ENCODE measurements at regions not wholly inside any gene's neighbourhood (a gene's known extent, or its start where the extent isn't known, plus 50 kb on each side); places are given as distances from the start of the nearest gene placed in this dataset.

DNA sequence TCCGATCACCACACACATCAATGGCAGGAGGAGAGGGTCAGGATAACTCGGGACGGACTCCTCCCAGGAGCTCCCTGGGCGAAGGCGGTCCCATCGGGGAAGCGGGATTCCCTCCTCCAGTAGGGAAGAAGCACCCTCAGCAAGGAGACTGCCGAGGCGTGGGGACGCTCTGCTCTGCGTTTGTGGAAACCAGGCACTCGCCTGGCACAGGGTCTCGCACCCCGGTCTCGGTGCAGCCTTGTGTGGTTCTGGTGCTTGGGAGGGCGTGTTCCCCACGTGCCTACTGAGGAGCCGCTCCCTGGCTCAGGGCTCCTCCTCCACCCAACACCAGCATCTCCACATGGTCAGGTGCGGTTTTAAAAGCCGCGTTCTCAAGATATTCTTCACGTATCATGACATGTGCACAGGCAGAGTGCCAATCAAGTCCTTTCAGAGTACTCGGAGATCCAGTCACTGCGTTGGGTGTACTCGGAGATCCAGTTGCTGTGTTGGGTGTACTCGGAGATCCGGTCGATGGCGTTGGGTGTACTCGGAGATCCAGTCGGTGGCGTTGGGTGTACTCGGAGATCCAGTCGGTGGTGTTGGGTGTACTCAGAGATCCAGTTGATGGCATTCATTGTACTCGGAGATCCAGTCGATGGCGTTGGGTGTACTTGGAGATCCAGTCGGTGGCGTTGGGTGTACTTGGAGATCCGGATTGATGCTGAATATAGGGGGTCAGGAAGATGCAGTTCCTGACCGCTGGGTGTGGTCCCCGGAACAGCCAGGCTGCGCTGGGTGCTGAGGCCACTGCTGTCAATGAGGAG, 117.5 kb downstream of the RTP5 start:
- H3K27ac ChIP-seq (ENCODE audit: low read depth, low read length) = no peak overlapping the region
- H3K9ac ChIP-seq (ENCODE audit: low read length) = no peak overlapping the region
- no peaks in the 10 kb centered on the region for H3K27me3 ChIP-seq (ENCODE audit: control insufficient read depth in 1 of 2, insufficient read depth in 2 of 2, low read length in 2 of 2)
- no peaks in the 10 kb centered on the region for H3K36me3 ChIP-seq (ENCODE audit: insufficient read depth, low read length)
- no peaks in the 10 kb centered on the region for H3K4me1 ChIP-seq (ENCODE audit: insufficient read depth, low read length)
- H3K9me3 ChIP-seq (ENCODE audit: low read length) = no peaks in the 10 kb centered on the region
- H3K4me3 ChIP-seq (ENCODE audit: low read depth in 1 of 2, low read length in 2 of 2) = no peak overlapping the region

- H3K4me1 ChIP-seq (ENCODE audit: insufficient read depth, low read length) = no peaks in the 10 kb centered on the region
- no peak overlapping the region for H3K4me3 ChIP-seq (ENCODE audit: low read depth in 1 of 2, low read length in 2 of 2)
- no peaks in the 10 kb centered on the region for H3K27me3 ChIP-seq (ENCODE audit: control insufficient read depth in 1 of 2, insufficient read depth in 2 of 2, low read length in 2 of 2)
- H3K36me3 ChIP-seq (ENCODE audit: insufficient read depth, low read length) = no peaks in the 10 kb centered on the region
- no peak overlapping the region for H3K27ac ChIP-seq (ENCODE audit: low read depth, low read length)
- H3K9me3 ChIP-seq (ENCODE audit: low read length) = no peaks in the 10 kb centered on the region
- H3K9ac ChIP-seq (ENCODE audit: low read length) = no peak overlapping the region
Measured at GRCh38 chr2:241987726-241988125, 118.2 kb downstream of the RTP5 start.

DNA sequence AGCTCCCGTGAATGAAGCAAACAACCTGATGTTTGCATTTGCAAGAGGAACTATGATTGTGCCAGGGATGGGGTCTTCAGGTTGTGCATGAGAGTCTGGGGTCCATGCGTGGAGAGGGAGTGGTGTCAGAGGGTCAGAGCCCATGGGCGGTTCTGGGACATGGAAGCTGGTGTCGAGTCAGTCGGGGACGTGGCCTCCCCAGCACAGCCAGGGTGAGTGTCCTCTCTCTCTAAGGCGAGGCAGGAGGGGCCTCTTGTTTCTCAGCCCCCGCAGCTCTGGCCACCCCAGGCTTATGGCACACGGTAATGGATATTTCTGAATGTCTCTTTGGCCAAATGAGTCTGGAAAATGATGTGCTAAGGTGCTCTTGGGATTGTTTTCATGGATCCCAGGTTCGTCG, 118.6 kb downstream of the RTP5 start:
- no peak overlapping the region for H3K27ac ChIP-seq (ENCODE audit: low read depth, low read length)

GRCh38 chr2:241989074-241989473, 119.5 kb downstream of the RTP5 start:
- Histone ChIP-seq H3K4me1 (ENCODE audit: insufficient read depth, low read length) (no peaks in the 10 kb centered on the region), H3K27ac (ENCODE audit: low read depth, low read length) (no peak overlapping the region), H3K36me3 (ENCODE audit: insufficient read depth, low read length) (no peaks in the 10 kb centered on the region), H3K9me3 (ENCODE audit: low read length) (no peaks in the 10 kb centered on the region), H3K4me3 (ENCODE audit: low read depth in 1 of 2, low read length in 2 of 2) (no peak overlapping the region), H3K9ac (ENCODE audit: low read length) (no peak overlapping the region), H3K27me3 (ENCODE audit: control insufficient read depth in 1 of 2, insufficient read depth in 2 of 2, low read length in 2 of 2) (no peaks in the 10 kb centered on the region)

More for the DNA sequence above, 118.6 kb downstream of the RTP5 start:
- no peaks in the 10 kb centered on the region for H3K27me3 ChIP-seq (ENCODE audit: control insufficient read depth in 1 of 2, insufficient read depth in 2 of 2, low read length in 2 of 2)
- H3K36me3 ChIP-seq (ENCODE audit: insufficient read depth, low read length) = no peaks in the 10 kb centered on the region
- H3K9ac ChIP-seq (ENCODE audit: low read length) = no peak overlapping the region
- no peak overlapping the region for H3K4me3 ChIP-seq (ENCODE audit: low read depth in 1 of 2, low read length in 2 of 2)
- no peaks in the 10 kb centered on the region for H3K9me3 ChIP-seq (ENCODE audit: low read length)
- no peaks in the 10 kb centered on the region for H3K4me1 ChIP-seq (ENCODE audit: insufficient read depth, low read length)

- Histone ChIP-seq H3K27ac (ENCODE audit: low read depth, low read length) (no peak overlapping the region), H3K4me1 (ENCODE audit: insufficient read depth, low read length) (no peaks in the 10 kb centered on the region), H3K9me3 (ENCODE audit: low read length) (no peaks in the 10 kb centered on the region)
Measured at GRCh38 chr2:241990466-241990865, 120.9 kb downstream of the RTP5 start.

GRCh38 chr2:241991299-241991698, 121.8 kb downstream of the RTP5 start:
- Histone ChIP-seq H3K4me3 (ENCODE audit: low read depth in 1 of 2, low read length in 2 of 2) (no peak overlapping the region), H3K27ac (ENCODE audit: low read depth, low read length) (no peak overlapping the region), H3K36me3 (ENCODE audit: insufficient read depth, low read length) (no peaks in the 10 kb centered on the region), H3K9me3 (ENCODE audit: low read length) (no peaks in the 10 kb centered on the region), H3K4me1 (ENCODE audit: insufficient read depth, low read length) (no peaks in the 10 kb centered on the region), H3K9ac (ENCODE audit: low read length) (no peak overlapping the region), H3K27me3 (ENCODE audit: control insufficient read depth in 1 of 2, insufficient read depth in 2 of 2, low read length in 2 of 2) (no peaks in the 10 kb centered on the region)

More at GRCh38 chr2:241990466-241990865, 120.9 kb downstream of the RTP5 start:
- H3K27me3 ChIP-seq (ENCODE audit: control insufficient read depth in 1 of 2, insufficient read depth in 2 of 2, low read length in 2 of 2) = no peaks in the 10 kb centered on the region
- H3K36me3 ChIP-seq (ENCODE audit: insufficient read depth, low read length) = no peaks in the 10 kb centered on the region
- H3K9ac ChIP-seq (ENCODE audit: low read length) = no peak overlapping the region
- H3K4me3 ChIP-seq (ENCODE audit: low read depth in 1 of 2, low read length in 2 of 2) = no peak overlapping the region

GRCh38 chr2:241992753-241993152, 123.2 kb downstream of the RTP5 start:
- Histone ChIP-seq H3K36me3 (ENCODE audit: insufficient read depth, low read length) (no peaks in the 10 kb centered on the region), H3K4me3 (ENCODE audit: low read depth in 1 of 2, low read length in 2 of 2) (no peak overlapping the region), H3K9me3 (ENCODE audit: low read length) (no peaks in the 10 kb centered on the region), H3K27me3 (ENCODE audit: control insufficient read depth in 1 of 2, insufficient read depth in 2 of 2, low read length in 2 of 2) (no peaks in the 10 kb centered on the region), H3K27ac (ENCODE audit: low read depth, low read length) (no peak overlapping the region), H3K4me1 (ENCODE audit: insufficient read depth, low read length) (no peaks in the 10 kb centered on the region), H3K9ac (ENCODE audit: low read length) (no peak overlapping the region)

GRCh38 chr2:241993386-241994005, 124.0 kb downstream of the RTP5 start:
- Histone ChIP-seq H3K27me3 (ENCODE audit: control insufficient read depth in 1 of 2, insufficient read depth in 2 of 2, low read length in 2 of 2) (no peaks in the 10 kb centered on the region), H3K9me3 (ENCODE audit: low read length) (no peaks in the 10 kb centered on the region), H3K36me3 (ENCODE audit: insufficient read depth, low read length) (no peaks in the 10 kb centered on the region), H3K4me3 (ENCODE audit: low read depth in 1 of 2, low read length in 2 of 2) (no peak overlapping the region), H3K9ac (ENCODE audit: low read length) (no peak overlapping the region), H3K4me1 (ENCODE audit: insufficient read depth, low read length) (no peaks in the 10 kb centered on the region), H3K27ac (ENCODE audit: low read depth, low read length) (no peak overlapping the region)

DNA sequence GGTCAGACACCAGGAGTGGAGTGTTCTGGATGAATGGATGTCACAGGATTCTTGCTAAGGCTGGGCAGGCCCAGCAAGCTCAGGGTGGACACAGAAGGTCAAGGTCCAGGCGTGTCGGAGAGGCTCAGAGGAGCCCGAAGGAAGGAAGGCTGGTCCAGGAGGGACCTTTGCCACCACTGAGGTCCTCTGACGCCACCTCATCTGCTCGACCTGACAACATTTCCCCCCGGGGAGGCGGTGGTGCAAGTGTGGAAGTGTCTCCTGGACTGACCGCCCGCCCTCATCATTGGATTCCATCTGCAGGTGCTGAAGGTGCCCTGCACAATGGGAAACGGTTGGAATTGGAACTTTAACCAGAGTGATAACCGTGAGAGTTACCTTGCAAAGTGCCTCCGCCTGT, 124.6 kb downstream of the RTP5 start:
- H3K27ac ChIP-seq (ENCODE audit: low read depth, low read length) = no peak overlapping the region
- no peaks in the 10 kb centered on the region for H3K9me3 ChIP-seq (ENCODE audit: low read length)
- no peak overlapping the region for H3K9ac ChIP-seq (ENCODE audit: low read length)
- no peaks in the 10 kb centered on the region for H3K4me1 ChIP-seq (ENCODE audit: insufficient read depth, low read length)
- H3K36me3 ChIP-seq (ENCODE audit: insufficient read depth, low read length) = no peaks in the 10 kb centered on the region
- H3K4me3 ChIP-seq (ENCODE audit: low read depth in 1 of 2, low read length in 2 of 2) = no peak overlapping the region
- H3K27me3 ChIP-seq (ENCODE audit: control insufficient read depth in 1 of 2, insufficient read depth in 2 of 2, low read length in 2 of 2) = no peaks in the 10 kb centered on the region

GRCh38 chr2:241994556-241995213, 125.2 kb downstream of the RTP5 start:
- no peak overlapping the region for H3K27ac ChIP-seq (ENCODE audit: low read depth, low read length)
- no peaks in the 10 kb centered on the region for H3K27me3 ChIP-seq (ENCODE audit: control insufficient read depth in 1 of 2, insufficient read depth in 2 of 2, low read length in 2 of 2)
- no peak overlapping the region for H3K9ac ChIP-seq (ENCODE audit: low read length)
- no peak overlapping the region for H3K4me3 ChIP-seq (ENCODE audit: low read depth in 1 of 2, low read length in 2 of 2)
- H3K9me3 ChIP-seq (ENCODE audit: low read length) = no peaks in the 10 kb centered on the region
- H3K4me1 ChIP-seq (ENCODE audit: insufficient read depth, low read length) = no peaks in the 10 kb centered on the region
- H3K36me3 ChIP-seq (ENCODE audit: insufficient read depth, low read length) = no peaks in the 10 kb centered on the region

DNA sequence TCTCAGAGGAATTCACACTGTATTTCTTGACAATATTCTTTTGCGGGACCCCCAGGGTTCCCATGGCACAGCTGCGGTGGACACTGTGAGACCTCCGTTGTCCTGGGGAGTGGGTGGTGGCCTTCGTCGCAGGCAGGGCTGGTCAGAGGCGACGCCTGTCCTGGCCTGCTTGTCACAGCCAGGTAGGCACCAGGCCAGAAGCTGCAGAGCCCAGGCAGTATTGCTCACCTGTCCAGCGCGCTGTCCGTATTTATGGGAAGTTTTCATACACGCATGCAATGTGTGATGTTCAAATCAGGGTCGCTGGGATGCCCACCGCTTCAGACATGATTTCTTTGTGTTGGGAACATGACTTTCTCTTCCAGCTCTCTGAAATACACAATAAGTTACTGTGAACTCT, 126.6 kb downstream of the RTP5 start:
- H3K9me3 ChIP-seq (ENCODE audit: low read length) = no peaks in the 10 kb centered on the region
- no peak overlapping the region for H3K27ac ChIP-seq (ENCODE audit: low read depth, low read length)
- no peaks in the 10 kb centered on the region for H3K27me3 ChIP-seq (ENCODE audit: control insufficient read depth in 1 of 2, insufficient read depth in 2 of 2, low read length in 2 of 2)
- no peaks in the 10 kb centered on the region for H3K4me1 ChIP-seq (ENCODE audit: insufficient read depth, low read length)
- H3K9ac ChIP-seq (ENCODE audit: low read length) = no peak overlapping the region
- H3K4me3 ChIP-seq (ENCODE audit: low read depth in 1 of 2, low read length in 2 of 2) = no peak overlapping the region
- no peaks in the 10 kb centered on the region for H3K36me3 ChIP-seq (ENCODE audit: insufficient read depth, low read length)
